NCI-H1417 (cell line): ENCODE measurements at regions not wholly inside any gene's neighbourhood (a gene's known extent, or its start where the extent isn't known, plus 50 kb on each side); places are given as distances from the start of the nearest gene placed in this dataset.

Experiments
- DNase-seq, 3 experiments: peaks; one replicate each; lab custom pipeline; 2025; lab: John Stamatoyannopoulos, UW

DNA sequence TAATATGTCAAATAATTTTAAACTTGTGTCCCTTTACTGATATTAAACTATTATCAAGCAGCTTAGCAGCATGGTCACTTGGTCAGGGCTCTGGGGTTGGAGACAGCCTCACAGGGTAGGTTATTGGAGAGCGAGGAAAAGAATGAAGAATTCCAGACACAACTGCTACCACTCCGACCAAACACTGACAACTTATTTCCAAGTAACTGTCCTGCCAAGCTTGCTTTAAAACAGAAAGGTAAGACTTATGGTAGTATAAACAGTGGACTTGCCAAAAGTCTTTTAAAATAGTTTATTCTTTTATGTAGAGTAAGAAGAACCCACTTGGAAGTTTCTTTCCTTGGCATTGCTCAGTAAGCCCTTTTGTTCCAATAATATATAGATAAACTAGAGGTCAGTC lies 364.1 kb downstream of the DEPDC1B start:
- DNase-seq, result no peak

DNA sequence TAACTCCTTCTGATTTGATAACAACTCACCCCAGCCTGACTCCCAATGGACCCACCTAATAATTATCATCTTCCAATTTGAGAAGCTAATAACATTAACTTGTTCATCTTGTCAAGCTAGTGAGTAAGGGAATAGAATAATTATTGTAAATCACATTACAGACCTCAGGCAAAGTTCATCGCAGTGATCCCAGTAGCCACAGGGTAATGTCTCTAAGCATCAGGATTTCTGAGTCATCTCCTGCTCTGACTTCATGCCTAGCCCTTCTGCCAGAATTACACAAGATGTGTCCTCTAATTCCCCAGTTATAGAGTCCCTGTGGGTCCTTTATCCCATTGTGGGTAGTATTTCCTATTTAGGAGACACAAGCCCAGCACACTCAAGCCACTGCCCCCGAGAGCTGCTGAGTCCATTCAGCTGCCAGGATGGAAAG lies 365.7 kb downstream of the DEPDC1B start:
- no peak for DNase-seq

DNA sequence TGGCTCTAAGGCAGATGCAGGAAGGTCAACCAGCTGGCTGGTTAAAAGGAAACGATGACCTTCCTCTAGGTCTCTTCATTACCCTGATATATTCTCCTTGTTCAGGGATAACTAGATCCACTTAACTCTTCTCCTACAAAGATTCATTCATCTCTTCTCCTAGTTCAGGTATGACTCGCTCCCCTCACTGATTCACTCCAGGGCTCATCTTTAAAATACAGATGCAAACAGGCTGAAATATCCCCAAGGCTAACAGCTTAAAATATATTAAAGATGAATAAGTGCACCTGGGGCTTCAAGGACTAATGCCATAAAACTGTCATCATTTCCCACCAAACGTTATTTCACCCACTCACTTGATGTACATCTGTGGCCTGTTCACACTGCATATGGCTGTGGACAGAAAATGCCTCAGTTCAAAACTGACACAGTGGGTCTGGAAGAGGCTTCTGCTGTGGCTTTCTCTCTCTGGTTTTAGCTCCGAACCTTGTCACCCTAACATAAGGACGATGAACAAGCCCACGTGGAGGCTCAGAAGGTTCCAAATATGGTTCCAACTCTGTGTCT lies 366.9 kb downstream of the DEPDC1B start:
- DNase-seq, result no peak

DNA sequence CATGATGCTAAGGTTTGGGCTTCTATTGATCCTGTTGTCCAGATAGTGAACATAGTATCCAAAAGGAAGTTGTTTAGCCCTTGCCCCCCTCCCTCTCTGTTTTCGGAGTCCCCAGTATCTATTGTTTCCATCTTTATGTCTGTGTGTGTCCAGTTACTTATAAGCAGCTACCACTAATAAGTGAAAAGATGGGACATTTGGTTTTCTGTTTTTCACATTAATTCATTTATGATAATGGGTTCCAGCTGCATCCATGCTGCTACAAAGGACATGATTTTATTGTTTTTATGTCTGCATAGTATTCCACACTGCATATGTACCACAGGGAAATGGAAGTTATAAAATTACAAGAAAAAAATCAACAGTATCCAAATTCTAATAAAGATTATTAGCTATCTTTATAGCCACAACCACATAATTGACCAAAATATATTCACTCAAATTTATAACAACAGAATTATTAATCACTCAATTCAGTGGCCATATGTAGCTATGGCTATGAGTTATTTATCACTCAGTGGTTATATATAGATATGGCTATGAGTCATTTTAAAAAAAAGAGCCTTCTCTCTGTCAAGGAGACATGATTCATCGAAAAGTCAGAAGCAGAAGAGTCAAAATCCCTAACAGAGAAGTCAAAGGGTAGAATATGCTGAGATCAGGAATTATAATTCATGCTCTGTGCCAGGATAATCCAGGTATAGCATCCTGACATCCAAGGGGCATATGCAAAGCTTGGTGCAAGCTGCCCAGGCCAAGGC lies 367.5 kb downstream of the DEPDC1B start:
- no peak for DNase-seq

DNA sequence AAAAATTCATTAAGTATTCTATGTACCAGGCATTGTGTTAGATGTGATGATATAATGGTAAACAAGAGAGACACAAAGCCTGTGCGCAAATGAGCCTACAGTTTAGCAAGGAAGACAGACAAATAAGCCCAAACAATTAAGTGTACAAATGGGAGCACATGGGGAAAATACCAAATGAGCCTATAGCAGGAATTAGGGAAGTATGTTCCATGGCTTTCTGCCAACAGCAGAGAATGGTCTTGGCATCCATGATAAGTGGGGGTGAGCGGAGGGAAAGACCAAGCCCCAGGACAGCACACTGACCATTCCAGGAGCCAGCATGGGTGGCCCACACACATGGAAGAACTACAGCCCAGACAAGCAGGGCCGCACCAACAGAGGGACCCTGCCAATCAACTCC lies 369.7 kb downstream of the DEPDC1B start:
- no peak for DNase-seq

DNA sequence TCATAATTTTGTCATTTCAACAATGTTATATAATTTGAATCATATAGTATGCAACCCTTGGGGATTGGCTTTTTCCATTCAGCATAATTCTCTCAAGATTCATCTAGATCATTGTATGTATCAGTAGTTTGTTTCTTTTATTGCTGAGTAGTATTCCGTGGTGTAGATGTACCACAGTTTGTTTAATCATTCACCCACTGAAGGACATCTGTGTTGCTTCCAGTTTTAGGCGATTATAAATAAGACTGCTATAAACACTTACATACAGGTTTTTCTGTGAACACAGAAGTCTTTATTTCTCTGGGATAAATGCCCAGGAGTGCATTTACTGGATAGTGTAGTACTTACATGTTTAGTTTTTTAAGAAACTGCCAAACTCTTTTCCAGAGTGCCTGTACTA lies 374.1 kb downstream of the DEPDC1B start:
- DNase-seq, result no peak

DNA sequence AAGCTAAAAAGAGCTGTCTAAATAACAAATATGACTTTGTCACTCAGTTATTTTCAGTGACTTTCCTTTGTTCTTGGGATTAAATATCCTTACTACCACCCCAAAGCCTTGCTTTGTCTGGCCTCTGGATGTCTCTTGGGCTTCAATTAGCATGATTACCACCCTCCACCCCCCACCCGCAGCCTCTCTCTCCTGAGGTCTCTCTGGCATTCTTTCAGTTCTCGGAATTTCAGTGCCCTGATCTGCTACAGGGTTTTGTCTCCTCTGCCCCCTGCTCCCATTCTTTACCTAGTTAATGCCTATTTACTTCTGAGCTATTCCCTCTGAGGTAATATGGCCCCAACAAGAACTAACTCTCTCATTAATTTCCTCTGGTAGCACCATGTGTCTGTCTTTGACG lies 376.4 kb downstream of the DEPDC1B start:
- no peak for DNase-seq

DNA sequence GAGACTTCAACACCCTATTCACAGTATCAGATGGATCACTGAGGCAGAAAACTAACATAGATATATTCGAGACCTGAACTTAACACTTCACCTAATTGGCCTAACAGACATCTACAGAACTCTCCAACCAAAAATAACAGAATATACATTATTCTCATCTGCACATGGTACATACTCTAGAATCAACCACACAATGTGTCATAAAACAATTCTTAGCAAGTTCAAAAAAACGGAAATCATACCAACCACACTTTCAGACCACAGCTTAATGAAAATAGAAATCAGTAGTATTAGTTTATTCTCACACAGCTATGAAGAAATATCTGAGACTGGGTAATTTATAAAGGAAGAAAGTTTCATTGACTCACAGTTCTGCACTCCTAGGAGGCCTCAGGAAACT lies 387.9 kb downstream of the DEPDC1B start:
- DNase-seq, result no peak

DNA sequence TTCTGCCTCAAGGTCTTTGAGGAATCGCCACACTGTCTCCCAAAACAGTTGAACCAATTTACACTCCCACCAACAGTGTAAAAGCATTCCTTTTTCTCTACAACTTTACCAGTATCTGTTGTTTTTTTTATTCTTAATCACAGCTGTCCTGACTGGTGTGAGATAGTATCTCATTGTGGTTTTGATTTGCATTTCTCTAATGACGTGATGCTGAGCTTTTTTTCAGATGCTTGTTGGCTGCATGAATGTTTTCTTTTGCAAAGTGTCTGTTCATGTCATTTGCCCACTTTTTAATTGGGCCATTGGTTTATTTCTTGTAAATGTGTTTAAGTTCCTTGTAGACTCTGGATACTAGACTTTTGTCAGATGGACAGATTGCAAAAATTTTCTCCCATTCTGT lies 400.0 kb downstream of the DEPDC1B start:
- no peak for DNase-seq

DNA sequence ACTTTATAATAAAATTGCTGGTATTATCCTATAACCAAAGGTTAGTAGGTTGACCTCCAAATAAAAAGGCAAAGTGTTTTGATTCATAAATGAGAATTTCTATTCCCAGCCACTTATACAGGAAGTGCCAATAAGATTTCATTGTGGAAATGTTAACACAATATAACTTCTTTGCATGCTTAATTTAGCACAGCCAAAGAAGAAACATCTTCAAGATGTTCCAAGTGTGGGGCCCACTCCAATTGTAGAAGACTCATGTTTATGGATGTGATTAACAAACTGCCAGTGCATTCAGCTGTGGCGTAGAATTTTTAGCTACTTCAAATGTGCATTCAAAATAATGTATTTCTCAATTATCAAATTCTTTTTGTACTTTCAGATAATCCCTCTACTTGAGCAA lies 402.3 kb downstream of the DEPDC1B start:
- DNase-seq, result no peak

DNA sequence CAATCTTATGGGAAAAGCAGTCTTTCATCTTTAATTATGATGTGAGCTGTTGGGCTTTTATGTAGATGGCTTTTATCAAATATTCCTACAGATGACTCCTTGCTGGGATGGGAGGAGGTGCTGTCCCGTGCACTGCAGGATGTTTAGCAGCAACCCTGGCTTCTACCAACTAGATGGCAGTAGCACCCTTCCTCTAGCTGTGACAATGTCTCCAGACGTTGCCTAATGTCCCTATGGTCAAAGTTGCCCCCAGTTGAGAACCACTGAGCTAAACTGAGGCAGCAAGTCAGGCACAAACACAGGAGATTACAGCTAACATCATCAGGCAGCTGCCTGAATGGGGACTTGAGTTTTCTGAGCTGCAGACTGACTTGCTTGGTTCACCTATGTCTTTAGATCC lies 401.9 kb upstream of the PDE4D start:
- peak in 2 of 3 experiments; percentile 6 to 12 for DNase-seq

DNA sequence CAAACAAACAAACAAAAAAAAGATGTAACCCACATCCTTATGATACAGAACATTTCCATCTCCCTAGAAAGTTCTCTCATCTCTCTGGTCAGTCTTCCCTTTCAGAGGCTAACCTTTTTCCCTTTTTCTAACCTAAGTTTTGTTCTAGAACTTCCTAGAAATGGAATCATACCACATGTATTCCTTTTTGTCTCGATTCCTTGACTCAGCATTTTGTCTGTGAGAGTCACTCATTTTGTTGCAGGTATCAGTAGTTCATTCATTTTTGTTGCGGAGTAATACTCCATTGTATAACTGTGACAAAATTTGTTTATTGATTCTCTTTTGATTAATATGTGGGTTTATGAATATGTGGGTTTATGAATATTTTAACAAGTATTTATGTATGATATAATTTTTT lies 400.0 kb upstream of the PDE4D start:
- no peak for DNase-seq

DNA sequence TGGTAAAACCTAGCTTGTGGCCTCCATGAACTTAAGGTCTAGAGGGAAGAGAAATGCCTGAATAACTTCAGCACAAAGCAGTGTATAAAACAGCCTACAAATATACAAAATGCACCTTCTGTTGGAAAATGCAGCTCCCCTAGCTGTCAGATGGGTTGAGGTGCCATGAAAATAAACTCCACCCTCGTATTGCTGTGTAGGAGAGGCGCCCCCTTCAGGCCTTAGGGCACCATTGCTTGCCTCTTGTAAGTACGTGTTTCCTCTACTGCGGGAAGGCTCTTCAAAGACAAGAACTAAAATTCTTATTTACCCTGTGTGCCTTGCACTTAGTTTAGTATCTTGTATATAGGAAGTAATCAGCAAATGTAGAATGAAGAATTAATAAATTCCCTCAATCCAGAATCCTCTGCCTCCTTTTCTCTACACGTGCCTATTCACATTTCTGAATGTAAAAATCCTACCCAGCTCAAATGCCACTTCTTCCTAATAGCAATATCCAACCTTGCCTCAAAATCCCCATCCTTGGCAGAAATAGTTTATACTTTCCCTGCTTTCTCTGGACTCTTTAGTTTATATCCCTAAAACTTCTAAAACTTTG lies 393.7 kb upstream of the PDE4D start:
- DNase-seq, result peak; percentile 6 to 64 (median 56)

DNA sequence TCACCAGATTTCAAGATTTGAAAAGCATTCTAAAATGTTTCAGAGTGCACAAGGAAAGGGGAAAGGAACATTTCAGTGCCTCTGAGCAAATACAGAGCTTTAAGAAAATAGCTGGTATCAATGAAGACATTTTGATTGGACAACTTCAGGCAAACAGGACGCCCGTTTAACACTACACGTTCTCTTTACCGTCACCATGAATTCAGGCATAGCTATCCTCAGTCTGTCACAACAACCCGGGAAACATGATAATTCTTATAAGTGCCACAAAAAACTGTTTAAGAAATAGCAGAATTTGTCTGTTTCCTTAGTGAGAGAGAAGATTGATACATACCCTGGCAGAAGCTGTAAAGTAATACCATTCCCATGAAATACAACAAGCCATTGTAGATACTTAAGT lies 392.4 kb upstream of the PDE4D start:
- no peak for DNase-seq

DNA sequence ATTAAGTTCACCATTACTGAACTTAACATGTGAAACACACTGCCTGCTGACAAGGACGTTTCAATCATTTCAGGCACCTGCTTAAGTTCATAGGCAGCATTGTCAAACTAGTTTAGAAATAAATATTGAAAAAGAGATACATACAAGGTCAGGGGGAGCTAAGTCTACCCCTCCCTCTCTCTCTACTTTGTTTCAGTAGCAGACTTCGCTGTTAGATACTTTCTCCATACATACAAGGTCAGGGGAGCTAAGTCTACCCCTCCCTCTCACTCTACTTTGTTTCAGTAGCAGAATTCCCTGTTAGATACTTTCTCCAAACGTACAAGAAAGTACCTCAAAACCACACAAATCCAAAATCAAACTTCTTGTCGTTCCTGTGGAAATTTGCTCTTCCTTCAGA lies 387.4 kb upstream of the PDE4D start:
- no peak for DNase-seq

DNA sequence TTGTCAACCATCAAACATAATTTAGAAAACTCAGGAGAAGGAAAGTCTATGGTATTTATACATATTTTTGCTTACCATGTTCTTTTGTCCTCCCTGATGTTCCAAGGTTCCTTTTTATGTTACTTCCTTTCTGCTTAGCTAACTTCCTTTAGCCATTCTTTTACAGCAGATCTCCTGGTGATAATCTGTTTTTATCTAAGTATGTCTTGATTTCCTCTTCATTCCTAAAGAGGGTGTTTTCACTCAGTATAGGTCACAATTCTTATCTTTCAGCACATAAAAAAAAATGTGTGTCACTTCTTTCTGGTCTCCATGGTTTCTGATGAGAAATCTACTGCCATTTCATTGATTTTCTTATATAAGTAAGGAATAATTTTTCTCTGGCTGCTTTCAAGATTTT lies 384.4 kb upstream of the PDE4D start:
- DNase-seq, result no peak

DNA sequence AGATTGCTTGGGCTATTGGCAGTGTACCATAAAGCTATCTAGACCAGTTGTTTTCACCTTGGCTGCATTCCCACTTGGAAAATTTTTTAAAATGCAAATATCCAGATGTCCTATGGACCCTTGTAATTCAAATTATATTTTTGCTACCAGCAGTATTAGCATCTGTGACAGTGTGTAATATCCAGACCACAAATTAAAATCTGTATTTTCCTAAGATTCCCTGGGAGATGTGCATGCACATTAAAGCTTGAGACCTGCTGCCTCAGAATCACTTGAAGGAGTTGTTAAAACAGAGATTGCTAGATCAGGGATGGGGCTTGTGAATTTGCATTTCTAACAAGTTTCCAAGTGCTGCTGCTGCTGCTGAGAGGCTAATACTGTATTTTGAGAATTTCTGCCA lies 381.2 kb upstream of the PDE4D start:
- no peak for DNase-seq

DNA sequence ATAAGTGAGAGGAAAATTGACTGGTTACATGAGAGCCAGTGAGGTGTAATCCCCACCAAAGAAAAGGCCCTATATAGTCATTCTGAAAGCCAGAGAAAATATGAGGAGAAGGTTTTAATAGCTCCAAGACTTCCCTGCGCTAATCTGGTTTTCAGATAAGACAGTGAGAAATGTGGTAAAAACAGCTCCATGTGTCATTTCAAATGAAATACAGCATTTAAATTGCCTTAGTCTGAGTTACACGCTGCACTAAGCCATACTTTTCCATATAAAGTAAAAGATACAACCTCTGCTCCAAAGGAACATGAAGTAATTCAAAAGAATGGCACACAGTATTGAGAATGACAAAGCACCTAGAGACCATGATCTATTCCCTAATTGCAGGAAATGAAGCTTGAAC lies 378.0 kb upstream of the PDE4D start:
- DNase-seq, result no peak

DNA sequence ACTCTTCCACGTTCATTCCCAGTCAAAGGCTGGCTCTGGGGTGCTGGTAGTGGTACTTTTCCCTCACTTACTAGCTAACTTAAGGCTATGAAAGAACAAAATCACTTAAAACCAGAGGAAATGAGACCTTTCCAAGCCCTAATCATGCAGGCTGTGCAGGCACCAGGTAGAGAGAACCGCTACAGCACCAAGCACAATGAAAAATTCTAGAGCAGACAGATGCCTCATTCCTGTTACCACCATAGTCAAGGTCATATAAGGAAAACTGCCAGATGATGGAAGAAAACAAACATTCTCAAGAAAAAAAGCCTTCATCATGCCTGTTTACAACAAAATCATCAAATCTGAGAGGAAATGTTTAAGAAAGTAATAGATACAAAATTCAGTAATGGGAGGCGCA lies 374.4 kb upstream of the PDE4D start:
- no peak for DNase-seq

DNA sequence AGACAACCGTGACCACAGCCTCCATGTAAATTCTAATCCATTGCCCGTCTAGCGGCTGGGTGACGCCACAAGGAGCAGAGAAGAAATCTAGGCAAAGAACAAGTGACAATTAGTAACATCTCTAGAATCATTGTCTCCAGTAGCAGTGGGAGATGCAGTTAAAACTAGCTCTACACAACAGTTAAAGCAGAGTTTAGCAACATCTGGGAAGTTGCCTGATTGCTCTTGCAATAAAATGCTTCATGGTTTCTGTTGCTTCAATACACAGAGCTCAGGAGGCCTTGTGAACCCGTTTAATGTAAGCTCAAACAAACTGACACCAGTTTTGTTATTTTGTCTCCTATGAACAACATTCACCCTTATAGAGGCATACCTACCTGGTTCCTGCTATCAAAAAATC lies 369.8 kb upstream of the PDE4D start:
- DNase-seq, result no peak

DNA sequence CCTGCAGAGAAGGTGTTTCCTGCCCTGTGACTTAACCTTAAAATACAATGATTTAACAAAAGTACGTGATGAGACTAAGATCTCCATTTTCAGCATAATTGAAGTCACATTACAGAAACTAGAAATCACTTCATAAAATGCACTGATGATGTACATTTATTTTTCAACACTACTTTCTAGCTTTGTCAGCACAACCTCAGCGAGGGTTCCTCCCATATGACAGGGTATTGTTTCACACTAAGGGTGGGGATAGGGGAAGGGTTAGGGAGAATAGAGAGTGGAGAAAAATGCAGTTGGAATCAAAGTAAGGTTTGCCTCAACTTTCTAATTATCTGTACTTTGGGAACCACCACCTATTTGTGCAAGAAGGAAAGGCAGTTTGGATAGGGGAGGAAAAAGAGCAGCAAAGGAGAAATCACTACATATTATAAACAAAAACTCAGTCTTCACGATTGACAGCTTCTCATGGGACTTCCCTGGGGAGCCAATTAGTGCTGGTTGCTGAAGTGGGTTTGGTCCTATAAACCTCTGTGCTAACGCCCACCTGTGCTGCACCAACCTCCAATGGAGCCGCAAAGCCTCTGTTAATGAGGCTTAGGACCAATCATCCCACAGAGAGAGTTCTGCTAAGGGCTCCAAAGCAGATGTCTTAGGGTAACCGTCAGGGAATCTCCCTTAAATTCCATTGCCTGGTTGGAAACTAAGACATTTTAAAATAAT lies 369.2 kb upstream of the PDE4D start:
- peak in 1 of 3 experiments; percentile 1 for DNase-seq

DNA sequence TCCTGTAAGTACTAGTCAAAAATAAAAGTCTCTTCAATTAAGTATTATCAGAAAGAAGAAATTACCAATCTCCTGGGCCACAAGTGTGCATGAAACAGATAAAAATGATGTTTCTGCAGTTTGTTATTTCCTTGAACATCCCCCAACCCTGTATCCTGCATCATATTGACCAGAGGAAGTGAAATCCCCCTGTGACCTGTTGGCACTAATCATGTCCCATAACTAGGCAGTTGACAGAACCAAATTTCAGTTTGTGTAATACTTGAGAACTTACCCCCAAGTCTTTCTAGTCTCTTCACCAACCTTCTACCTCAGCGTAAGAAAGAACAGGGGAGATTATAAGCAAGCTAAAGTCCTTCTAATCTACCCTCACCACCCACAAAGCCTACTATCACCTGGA lies 368.2 kb upstream of the PDE4D start:
- no peak for DNase-seq

DNA sequence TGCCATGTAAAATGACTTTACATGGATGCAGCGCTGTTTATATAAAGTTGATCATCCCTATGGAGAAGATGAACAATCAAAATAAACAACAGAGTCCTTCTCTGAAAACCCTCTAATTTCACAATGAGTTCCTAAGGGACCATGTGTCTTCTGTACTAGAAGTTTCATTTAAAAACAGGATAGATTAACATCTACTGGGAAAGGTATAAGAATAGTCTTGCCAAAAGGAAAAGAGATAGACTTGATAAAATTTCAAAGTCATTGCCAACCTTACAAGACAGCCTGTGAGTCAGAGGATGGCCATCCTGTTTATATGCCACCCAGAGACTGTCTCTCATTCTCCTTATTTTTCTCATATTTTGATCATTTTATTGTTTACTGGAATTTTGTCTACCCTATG lies 367.1 kb upstream of the PDE4D start:
- no peak for DNase-seq
